ENCODE measurements at regions not wholly inside any gene's neighbourhood (a gene's known extent, or its start where the extent isn't known, plus 50 kb on each side); places are given as distances from the start of the nearest gene placed in this dataset.

DNA sequence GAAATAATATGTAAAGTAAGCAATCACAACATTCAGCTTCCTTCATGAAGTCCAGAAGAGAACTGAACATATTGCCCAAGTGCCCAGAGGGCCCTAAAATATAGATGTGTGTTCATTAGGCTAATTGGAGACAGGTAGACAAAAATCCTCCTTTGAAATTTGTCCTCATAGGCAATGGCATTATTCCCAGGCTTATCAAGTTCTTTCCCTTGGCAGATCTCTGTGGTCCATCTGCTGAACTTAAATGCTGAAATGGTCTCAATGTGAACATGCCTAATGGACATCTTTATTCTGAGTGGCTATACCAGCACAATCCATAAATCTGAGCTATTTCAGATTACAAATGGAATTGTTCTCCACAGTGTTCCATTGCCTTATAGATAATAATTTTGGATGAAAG, 79.0 kb upstream of the BMP5 start:
- Mint-ChIP-seq H3K9me3 (ENCODE audit: unreplicated experiment) (peaks cover 2% of the 10 kb centered on the region), H3K27ac (ENCODE audit: unreplicated experiment) (no peak overlapping the region), H3K4me1 (ENCODE audit: low read depth, unreplicated experiment) (no peaks in the 10 kb centered on the region), H3K4me3 (ENCODE audit: unreplicated experiment) (no peak overlapping the region), H3K36me3 (ENCODE audit: unreplicated experiment) (no peaks in the 10 kb centered on the region), H3K27me3 (ENCODE audit: unreplicated experiment) (peaks cover 3% of the 10 kb centered on the region)
- DNase-seq = no peak
- no peak for TF ChIP-seq CTCF (IDR thresholded peaks at IDR 0.05; ENCODE audit: partially characterized antibody, unreplicated experiment)

GRCh38 chr6:55953335-55953734, 77.9 kb upstream of the BMP5 start:
- peaks cover 3% of the 10 kb centered on the region for H3K27me3 Mint-ChIP-seq (ENCODE audit: unreplicated experiment)
- no peak overlapping the region for H3K4me3 Mint-ChIP-seq (ENCODE audit: unreplicated experiment)
- H3K9me3 Mint-ChIP-seq (ENCODE audit: unreplicated experiment) = peaks cover 2% of the 10 kb centered on the region
- H3K27ac Mint-ChIP-seq (ENCODE audit: unreplicated experiment) = no peak overlapping the region
- no peak for DNase-seq
- no peak for TF ChIP-seq CTCF (IDR thresholded peaks at IDR 0.05; ENCODE audit: partially characterized antibody, unreplicated experiment)
- H3K36me3 Mint-ChIP-seq (ENCODE audit: unreplicated experiment) = no peaks in the 10 kb centered on the region
- no peaks in the 10 kb centered on the region for H3K4me1 Mint-ChIP-seq (ENCODE audit: low read depth, unreplicated experiment)

GRCh38 chr6:55950071-55950814, 74.9 kb upstream of the BMP5 start:
- peaks cover 3% of the 10 kb centered on the region for H3K27me3 Mint-ChIP-seq (ENCODE audit: unreplicated experiment)
- H3K27ac Mint-ChIP-seq (ENCODE audit: unreplicated experiment) = no peak overlapping the region
- H3K36me3 Mint-ChIP-seq (ENCODE audit: unreplicated experiment) = no peaks in the 10 kb centered on the region
- no peaks in the 10 kb centered on the region for H3K9me3 Mint-ChIP-seq (ENCODE audit: unreplicated experiment)
- TF ChIP-seq CTCF (IDR thresholded peaks at IDR 0.05; ENCODE audit: partially characterized antibody, unreplicated experiment) = no peak
- H3K4me3 Mint-ChIP-seq (ENCODE audit: unreplicated experiment) = no peak overlapping the region
- H3K4me1 Mint-ChIP-seq (ENCODE audit: low read depth, unreplicated experiment) = no peaks in the 10 kb centered on the region
- DNase-seq = no peak

GRCh38 chr6:55943329-55943728, 67.9 kb upstream of the BMP5 start:
- H3K9me3 Mint-ChIP-seq (ENCODE audit: unreplicated experiment) = no peaks in the 10 kb centered on the region
- no peak overlapping the region for H3K4me3 Mint-ChIP-seq (ENCODE audit: unreplicated experiment)
- H3K4me1 Mint-ChIP-seq (ENCODE audit: low read depth, unreplicated experiment) = no peaks in the 10 kb centered on the region
- no peak for TF ChIP-seq CTCF (IDR thresholded peaks at IDR 0.05; ENCODE audit: partially characterized antibody, unreplicated experiment)
- H3K27me3 Mint-ChIP-seq (ENCODE audit: unreplicated experiment) = peaks cover 1% of the 10 kb centered on the region
- H3K27ac Mint-ChIP-seq (ENCODE audit: unreplicated experiment) = no peak overlapping the region
- H3K36me3 Mint-ChIP-seq (ENCODE audit: unreplicated experiment) = no peaks in the 10 kb centered on the region
- DNase-seq = no peak

- no peak overlapping the region for H3K27ac Mint-ChIP-seq (ENCODE audit: unreplicated experiment)
- H3K9me3 Mint-ChIP-seq (ENCODE audit: unreplicated experiment) = no peaks in the 10 kb centered on the region
- no peaks in the 10 kb centered on the region for H3K4me1 Mint-ChIP-seq (ENCODE audit: low read depth, unreplicated experiment)
- H3K27me3 Mint-ChIP-seq (ENCODE audit: unreplicated experiment) = peaks cover 1% of the 10 kb centered on the region
- H3K36me3 Mint-ChIP-seq (ENCODE audit: unreplicated experiment) = no peaks in the 10 kb centered on the region
- H3K4me3 Mint-ChIP-seq (ENCODE audit: unreplicated experiment) = no peak overlapping the region
- TF ChIP-seq CTCF (IDR thresholded peaks at IDR 0.05; ENCODE audit: partially characterized antibody, unreplicated experiment) = no peak
- DNase-seq = no peak
Measured at GRCh38 chr6:55941702-55942101, 66.3 kb upstream of the BMP5 start.

Measured in glutamatergic neuron (in vitro differentiated cells).